Uterus (tissue), 2 donors: ENCODE measurements at regions not wholly inside any gene's neighbourhood (a gene's known extent, or its start where the extent isn't known, plus 50 kb on each side); places are given as distances from the start of the nearest gene placed in this dataset.
"Not testable (repeated sequence)": the region's sequence is repeated elsewhere in the genome, so short reads cannot be mapped to it uniquely, and the experiment has no call there.

Source experiments
- POLR2A ChIP-seq, 2 donors: fragments of 450-650 bp; IDR thresholded peaks; one replicate each; pipeline ENCODE4 v1.6.1; 2016; ENCODE audit warnings: antibody characterized with exemption in 2 of 2, mild to moderate bottlenecking in 1 of 2, moderate library complexity in 1 of 2
- TF ChIP-seq, protein P1 (sequence below), 4 experiments: fragments of 200-600 bp in 2 of 4; fragments of 450-650 bp in 2 of 4; sonication (generic) in 2 of 4; IDR thresholded peaks; one replicate each; pipeline ENCODE4 v1.5.1; 2016 to 2019; ENCODE audit warnings: antibody characterized with exemption in 4 of 4, mild to moderate bottlenecking in 2 of 4, moderate library complexity in 1 of 4

DNA sequence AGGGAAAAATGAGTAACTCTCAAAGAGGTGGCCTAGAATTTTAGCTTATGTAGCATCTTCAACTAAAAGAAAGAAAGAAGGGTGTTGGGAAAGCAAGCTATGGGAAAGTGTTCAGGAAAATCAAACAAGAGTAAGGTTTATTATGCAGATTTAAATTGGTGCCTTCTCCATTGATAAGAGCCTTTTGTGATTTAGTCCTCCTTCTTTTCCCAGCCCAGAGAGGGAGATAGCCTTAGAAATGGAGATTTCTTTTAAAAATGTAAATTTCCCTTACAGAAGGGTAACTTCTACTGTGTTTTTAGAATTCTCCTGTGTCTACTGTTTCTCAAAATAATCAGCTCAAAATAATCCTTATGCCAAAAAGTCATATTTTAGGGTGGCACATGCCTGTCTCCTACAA, 104.5 kb downstream of the FAM72B start:
- TF ChIP-seq, protein P1, sequence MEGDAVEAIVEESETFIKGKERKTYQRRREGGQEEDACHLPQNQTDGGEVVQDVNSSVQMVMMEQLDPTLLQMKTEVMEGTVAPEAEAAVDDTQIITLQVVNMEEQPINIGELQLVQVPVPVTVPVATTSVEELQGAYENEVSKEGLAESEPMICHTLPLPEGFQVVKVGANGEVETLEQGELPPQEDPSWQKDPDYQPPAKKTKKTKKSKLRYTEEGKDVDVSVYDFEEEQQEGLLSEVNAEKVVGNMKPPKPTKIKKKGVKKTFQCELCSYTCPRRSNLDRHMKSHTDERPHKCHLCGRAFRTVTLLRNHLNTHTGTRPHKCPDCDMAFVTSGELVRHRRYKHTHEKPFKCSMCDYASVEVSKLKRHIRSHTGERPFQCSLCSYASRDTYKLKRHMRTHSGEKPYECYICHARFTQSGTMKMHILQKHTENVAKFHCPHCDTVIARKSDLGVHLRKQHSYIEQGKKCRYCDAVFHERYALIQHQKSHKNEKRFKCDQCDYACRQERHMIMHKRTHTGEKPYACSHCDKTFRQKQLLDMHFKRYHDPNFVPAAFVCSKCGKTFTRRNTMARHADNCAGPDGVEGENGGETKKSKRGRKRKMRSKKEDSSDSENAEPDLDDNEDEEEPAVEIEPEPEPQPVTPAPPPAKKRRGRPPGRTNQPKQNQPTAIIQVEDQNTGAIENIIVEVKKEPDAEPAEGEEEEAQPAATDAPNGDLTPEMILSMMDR (IDR thresholded peaks at IDR 0.05): not testable (repeated sequence)
- TF ChIP-seq POLR2A (IDR thresholded peaks at IDR 0.05): not testable (repeated sequence)
